SK-N-MC (cell line): ENCODE measurements at regions not wholly inside any gene's neighbourhood (a gene's known extent, or its start where the extent isn't known, plus 50 kb on each side); places are given as distances from the start of the nearest gene placed in this dataset.
"Not testable (repeated sequence)": the region's sequence is repeated elsewhere in the genome, so short reads cannot be mapped to it uniquely, and the experiment has no call there.

Experiments
- DNase-seq: peaks from one replicate; pipeline ENCODE4 v3.0.0-alpha.2; 2011; ENCODE audit warnings: low read depth, low spot score
- H3K27ac ChIP-seq: fragments of 200-600 bp; sonication (generic); 2 replicates; pipeline ENCODE4 v1.5.1; 2016; ENCODE audit warnings: mixed run types
- H3K36me3 ChIP-seq: fragments of 200-600 bp; sonication (generic); 2 replicates; pipeline ENCODE4 v1.6.1; 2017; ENCODE audit warnings: antibody characterized with exemption, low read length, mixed read lengths; ENCODE audit not compliant: insufficient read depth
- H3K4me3 ChIP-seq: fragments of 200-600 bp; sonication (generic); 2 replicates; pipeline ENCODE4 v1.5.1; 2016
- H3K9ac ChIP-seq: fragments of 200-600 bp; sonication (generic); 2 replicates; pipeline ENCODE4 v1.8.0; 2017; ENCODE audit warnings: mixed run types, mixed read lengths; ENCODE audit not compliant: insufficient read length
- H3K9me3 ChIP-seq: fragments of 200-600 bp; sonication (generic); 2 replicates; pipeline ENCODE4 v1.6.1; 2017; ENCODE audit warnings: low read depth, mild to moderate bottlenecking, antibody characterized with exemption, low read length, moderate library complexity, mixed read lengths
- EZH2 ChIP-seq: fragments of 200-600 bp; sonication (generic); IDR thresholded peaks from one replicate; pipeline ENCODE4 v1.6.1; 2017; ENCODE audit warnings: antibody characterized with exemption
- FOXP2 ChIP-seq: optimal IDR thresholded peaks from 2 replicates; pipeline ENCODE3; 2011; ENCODE audit warnings: mild to moderate bottlenecking, moderate library complexity; ENCODE audit not compliant: insufficient read depth; ENCODE audit errors: extremely low read length, control extremely low read depth
- POLR2AphosphoS5 ChIP-seq: IDR thresholded peaks from 2 replicates; pipeline ENCODE4 v1.6.1; 2012; ENCODE audit warnings: mild to moderate bottlenecking, low read depth, low read length, borderline replicate concordance

- Histone ChIP-seq H3K9me3 (no peaks in the 10 kb centered on the region), H3K36me3 (no peaks in the 10 kb centered on the region), H3K27ac (no peak overlapping the region), H3K4me3 (no peak overlapping the region), H3K9ac (no peak overlapping the region)
- no peak for DNase-seq
- no peak for TF ChIP-seq FOXP2
- TF ChIP-seq POLR2AphosphoS5: no peak
- TF ChIP-seq EZH2: no peak
Observed at GRCh38 chr2:123771928-123772632, 253.0 kb upstream of the CNTNAP5 start.

- Histone ChIP-seq H3K36me3 (no peaks in the 10 kb centered on the region), H3K9me3 (no peaks in the 10 kb centered on the region), H3K27ac (no peak overlapping the region), H3K9ac (no peak overlapping the region), H3K4me3 (no peak overlapping the region)
- DNase-seq: no peak
- TF ChIP-seq FOXP2 (no peak), EZH2 (no peak), POLR2AphosphoS5 (no peak)
Observed at GRCh38 chr2:123777116-123777515, 248.0 kb upstream of the CNTNAP5 start.

- no peaks in the 10 kb centered on the region for H3K36me3 ChIP-seq
- no peak overlapping the region for H3K27ac ChIP-seq
- no peak for DNase-seq
- no peaks in the 10 kb centered on the region for H3K9me3 ChIP-seq
- TF ChIP-seq POLR2AphosphoS5 (no peak), FOXP2 (no peak), EZH2 (no peak)
- no peak overlapping the region for H3K9ac ChIP-seq
- no peak overlapping the region for H3K4me3 ChIP-seq
Observed at GRCh38 chr2:123783164-123783563, 241.9 kb upstream of the CNTNAP5 start.

- Histone ChIP-seq H3K9ac (no peak overlapping the region), H3K4me3 (no peak overlapping the region), H3K27ac (no peak overlapping the region), H3K36me3 (no peaks in the 10 kb centered on the region), H3K9me3 (no peaks in the 10 kb centered on the region)
- TF ChIP-seq POLR2AphosphoS5 (no peak), EZH2 (no peak), FOXP2 (no peak)
- DNase-seq: no peak
Observed at GRCh38 chr2:123785332-123785731, 239.8 kb upstream of the CNTNAP5 start.

GRCh38 chr2:123791207-123791606 lies 233.9 kb upstream of the CNTNAP5 start:
- H3K36me3 ChIP-seq: no peaks in the 10 kb centered on the region
- DNase-seq: no peak
- H3K9me3 ChIP-seq: no peaks in the 10 kb centered on the region
- no peak overlapping the region for H3K9ac ChIP-seq
- no peak overlapping the region for H3K27ac ChIP-seq
- TF ChIP-seq POLR2AphosphoS5 (no peak), EZH2 (no peak), FOXP2 (no peak)
- H3K4me3 ChIP-seq: no peak overlapping the region

- no peak for DNase-seq
- no peaks in the 10 kb centered on the region for H3K36me3 ChIP-seq
- no peak for TF ChIP-seq POLR2AphosphoS5
Observed at GRCh38 chr2:123791684-123792083, 233.4 kb upstream of the CNTNAP5 start.

GRCh38 chr2:123804126-123804525 lies 221.0 kb upstream of the CNTNAP5 start:
- not testable (repeated sequence) for H3K9me3 ChIP-seq, H3K27ac ChIP-seq, DNase-seq, H3K36me3 ChIP-seq, H3K9ac ChIP-seq, H3K4me3 ChIP-seq

More at GRCh38 chr2:123791684-123792083, 233.4 kb upstream of the CNTNAP5 start:
- Histone ChIP-seq H3K9me3 (no peaks in the 10 kb centered on the region), H3K27ac (no peak overlapping the region), H3K4me3 (no peak overlapping the region), H3K9ac (no peak overlapping the region)

GRCh38 chr2:123805746-123806145 lies 219.3 kb upstream of the CNTNAP5 start:
- H3K9me3 ChIP-seq, H3K9ac ChIP-seq, H3K36me3 ChIP-seq, H3K4me3 ChIP-seq, DNase-seq, H3K27ac ChIP-seq: not testable (repeated sequence)

GRCh38 chr2:123808243-123808642 lies 216.8 kb upstream of the CNTNAP5 start:
- no peak for DNase-seq
- TF ChIP-seq EZH2 (no peak), POLR2AphosphoS5 (no peak), FOXP2 (no peak)
- H3K9me3 ChIP-seq: no peaks in the 10 kb centered on the region
- no peaks in the 10 kb centered on the region for H3K36me3 ChIP-seq
- H3K4me3 ChIP-seq: no peak overlapping the region
- no peak overlapping the region for H3K27ac ChIP-seq
- no peak overlapping the region for H3K9ac ChIP-seq
